Endothelial cell of umbilical vein (primary cell): ENCODE measurements at regions not wholly inside any gene's neighbourhood (a gene's known extent, or its start where the extent isn't known, plus 50 kb on each side); places are given as distances from the start of the nearest gene placed in this dataset. TPM values are rescaled to one million over a fixed set of nuclear protein-coding genes. Genes with fewer than 3 reads are reported as not detected.
"Not testable (repeated sequence)": the region's sequence is repeated elsewhere in the genome, so short reads cannot be mapped to it uniquely, and the experiment has no call there.

Experiments used
- BruUV-seq: library from RNA; stranded (reverse); fragments of 400-500 nt; replicated peaks from 2 replicates; lab custom pipeline; 2021; lab: Mats Ljungman, UMichigan
- CTCF ChIA-PET: fragments of 300-600, 350-600 bp; sonication (Branson Sonifier 250); formaldehyde crosslinking; loops from one replicate; lab custom pipeline; 2021; ENCODE audit warnings: antibody characterized with exemption, inconsistent platforms; lab: Charles Lee
- POLR2A ChIA-PET: fragments of 300-600, 350-600 bp; sonication (Branson Sonifier 250); formaldehyde crosslinking; loops from one replicate; lab custom pipeline; 2021; ENCODE audit warnings: antibody characterized with exemption, inconsistent platforms; lab: Charles Lee
- DNase-seq: peaks from one replicate; pipeline ENCODE4 v3.0.0-alpha.2; 2011; ENCODE audit warnings: low read depth, low spot score
- FAIRE-seq: peaks from 2 replicates; lab custom pipeline; 2011; peaks lifted over from hg19 to GRCh38; lab: Jason Lieb, UNC
- H2AFZ ChIP-seq: 2 replicates; pipeline ENCODE4 v1.6.0; 2012; ENCODE audit warnings: low read depth, low read length, control low read depth, inconsistent platforms
- H3K27ac ChIP-seq: 2 replicates; pipeline ENCODE4 v1.5.1; 2011; ENCODE audit warnings: low read depth, mild to moderate bottlenecking, control low read depth, low read length, moderate library complexity; ENCODE audit not compliant: insufficient read depth
- H3K27me3 ChIP-seq, 2 experiments: 2 replicates each; pipeline versions ENCODE4 v1.6.0 to v1.6.1; 2011; ENCODE audit warnings: low read length in 2 of 2, mixed read lengths in 1 of 2; ENCODE audit not compliant: control insufficient read depth in 2 of 2, insufficient read depth in 2 of 2
- H3K36me3 ChIP-seq, 2 experiments: 2 replicates in 1 of 2; 3 replicates in 1 of 2; pipeline ENCODE4 v1.5.1; 2011; ENCODE audit warnings: low read length in 2 of 2, mild to moderate bottlenecking in 1 of 2, moderate library complexity in 1 of 2; ENCODE audit not compliant: control insufficient read depth in 2 of 2, insufficient read depth in 2 of 2; ENCODE audit errors: extremely low read depth in 1 of 2
- H3K4me1 ChIP-seq: 3 replicates; pipeline ENCODE4 v1.5.1; 2011; ENCODE audit warnings: mild to moderate bottlenecking, low read length; ENCODE audit not compliant: control insufficient read depth, insufficient read depth; ENCODE audit errors: extremely low read depth
- H3K4me2 ChIP-seq: 2 replicates; pipeline ENCODE4 v1.6.1; 2011; ENCODE audit warnings: low read length, control low read depth, mixed read lengths; ENCODE audit not compliant: insufficient read depth
- H3K4me3 ChIP-seq, 3 experiments: fragments of 200-600 bp in 1 of 3; sonication (generic), shearing (Covaris generic) in 1 of 3; replicated peaks in 1 of 3; 2 replicates each; pipeline ENCODE4 v1.5.1; 2011 to 2016; ENCODE audit warnings: control low read depth in 3 of 3, low read length in 3 of 3, mild to moderate bottlenecking in 2 of 3, inconsistent platforms in 1 of 3, low read depth in 1 of 3, moderate library complexity in 1 of 3; ENCODE audit not compliant: insufficient read depth in 1 of 3
- H3K79me2 ChIP-seq: 2 replicates; pipeline ENCODE4 v1.6.0; 2012; ENCODE audit warnings: low read length, inconsistent platforms; ENCODE audit not compliant: control insufficient read depth, insufficient read depth
- H3K9ac ChIP-seq: replicated peaks from 2 replicates; pipeline ENCODE3; 2011; ENCODE audit warnings: low read length, control low read depth; ENCODE audit not compliant: insufficient read depth; ENCODE audit errors: extremely low read depth
- H3K9me1 ChIP-seq: replicated peaks from 3 replicates; pipeline ENCODE4 v1.6.0; 2011; ENCODE audit warnings: mild to moderate bottlenecking, low read length; ENCODE audit not compliant: control insufficient read depth, insufficient read depth; ENCODE audit errors: extremely low read depth
- H3K9me3 ChIP-seq: replicated peaks from 2 replicates; pipeline ENCODE4 v1.5.1; 2012; ENCODE audit warnings: low read length, inconsistent platforms; ENCODE audit not compliant: control insufficient read depth, insufficient read depth
- H4K20me1 ChIP-seq: replicated peaks from 2 replicates; pipeline ENCODE3; 2011; ENCODE audit warnings: mild to moderate bottlenecking, low read length; ENCODE audit not compliant: control insufficient read depth, insufficient read depth; ENCODE audit errors: extremely low read depth
- EZH2 ChIP-seq: IDR thresholded peaks from 2 replicates; pipeline ENCODE4 v1.6.1; 2012; ENCODE audit warnings: borderline replicate concordance, low read depth, mild to moderate bottlenecking, moderate library complexity, low read length, inconsistent platforms; ENCODE audit not compliant: severe bottlenecking
- GATA2 ChIP-seq: IDR thresholded peaks from 2 replicates; pipeline ENCODE4 v1.7.0; 2011; ENCODE audit warnings: low read depth, mild to moderate bottlenecking, moderate library complexity, mixed read lengths, low read length; ENCODE audit not compliant: insufficient read length, insufficient read depth
- POLR2A ChIP-seq: IDR thresholded peaks from 2 replicates; pipeline ENCODE4 v1.6.1; 2012; ENCODE audit warnings: low read depth, mild to moderate bottlenecking, control low read depth, low read length
- dilution Hi-C: fragments of 300-500 bp; cut with MboI; formaldehyde crosslinking; loops from one replicate; pipeline ENCODE4 v1.15.0; 2019; ENCODE audit warnings: low sequenced_read_pairs; ENCODE audit not compliant: extremely low pct_ligation_motif_present
- intact Hi-C: fragments of 100-400 bp; cut with micrococcal nuclease; formaldehyde crosslinking; loops from one replicate; pipeline ENCODE4 v1.10.0; 2022
- microRNA counts: library from miRNA; unstranded; fragments of <30 nt; microRNA quantifications from one replicate; lab custom pipeline; 2016
- microRNA-seq: library from miRNA; unstranded; fragments of <30 nt; microRNA quantifications from one replicate; pipeline ENCODE4 v1.2.0, GENCODE V29; 2021; ENCODE audit warnings: borderline number of aligned reads, borderline replicate concordance
- small RNA-seq: library from RNA; depleted of rRNA; stranded (forward); fragments of <200 nt; gene quantifications from one replicate; pipeline ENCODE3, GENCODE V24; 2012; ENCODE audit warnings: low replicate concordance, low read depth; ENCODE audit not compliant: insufficient read depth, insufficient read length
- TF ChIP-seq, protein P1 (sequence below): IDR thresholded peaks from 2 replicates; pipeline ENCODE4 v1.6.1; 2011; ENCODE audit not compliant: insufficient read depth, insufficient read length

DNA sequence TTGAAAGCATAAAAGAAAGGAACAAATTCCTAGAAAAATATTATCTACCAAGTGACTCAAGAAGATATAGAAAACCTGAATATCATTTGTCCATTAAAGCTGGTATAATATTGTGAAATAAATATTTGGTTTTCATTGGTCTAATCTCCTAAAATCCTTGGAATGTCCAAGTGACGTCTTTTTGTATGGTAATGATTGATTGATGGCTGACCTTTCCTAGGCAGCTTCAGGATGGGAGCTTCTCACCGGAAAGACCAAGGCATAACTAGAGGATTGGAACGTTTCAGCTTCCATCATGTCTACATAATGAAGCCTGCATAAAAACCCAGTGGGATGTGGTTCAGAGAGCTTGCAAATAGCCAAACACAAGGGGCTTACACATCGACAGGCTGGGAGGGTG lies 57.6 kb upstream of the MAN1A1 start:
- dilution Hi-C loops (no loop called here), intact Hi-C loops (no loop called here)
- TF ChIP-seq GATA2 (no peak), POLR2A (no peak), EZH2 (no peak)
- TF ChIP-seq, protein P1, sequence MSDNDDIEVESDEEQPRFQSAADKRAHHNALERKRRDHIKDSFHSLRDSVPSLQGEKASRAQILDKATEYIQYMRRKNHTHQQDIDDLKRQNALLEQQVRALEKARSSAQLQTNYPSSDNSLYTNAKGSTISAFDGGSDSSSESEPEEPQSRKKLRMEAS, result no peak
- Histone ChIP-seq H3K4me1 (no peaks in the 10 kb centered on the region), H3K27me3 (no peaks in the 10 kb centered on the region), H3K4me3 (no peak overlapping the region), H3K9me3 (no peaks in the 10 kb centered on the region), H3K36me3 (no peaks in the 10 kb centered on the region), H2AFZ (no peak overlapping the region), H3K9me1 (no peaks in the 10 kb centered on the region), H3K9ac (no peak overlapping the region), H4K20me1 (no peaks in the 10 kb centered on the region), H3K4me2 (no peak overlapping the region), H3K79me2 (no peaks in the 10 kb centered on the region), H3K27ac (no peak overlapping the region)
- DNase-seq, result no peak
- ChIA-PET POLR2A (no interaction called here), CTCF (no interaction called here)
- no peak for FAIRE-seq
- BruUV-seq, result no TSS peak

DNA sequence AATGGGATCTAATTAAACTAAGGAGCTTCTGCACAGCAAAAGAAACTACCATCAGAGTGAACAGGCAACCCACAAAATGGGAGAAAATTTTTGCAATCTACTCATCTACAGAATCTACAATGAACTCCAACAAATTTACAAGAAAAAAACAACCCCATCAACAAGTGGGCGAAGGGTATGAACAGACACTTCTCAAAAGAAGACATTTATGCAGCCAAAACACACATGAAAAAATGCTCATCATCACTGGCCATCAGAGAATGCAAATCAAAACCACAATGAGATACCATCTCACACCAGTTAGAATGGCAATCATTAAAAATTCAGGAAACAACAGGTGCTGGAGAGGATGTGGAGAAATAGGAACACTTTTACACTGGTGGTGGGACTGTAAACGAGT lies 55.6 kb upstream of the MAN1A1 start:
- H3K79me2 ChIP-seq, H2AFZ ChIP-seq, H3K9me3 ChIP-seq, H4K20me1 ChIP-seq, H3K4me2 ChIP-seq, H3K9me1 ChIP-seq, POLR2A ChIA-PET, BruUV-seq, FAIRE-seq, intact Hi-C loops, H3K9ac ChIP-seq, H3K4me3 ChIP-seq, CTCF ChIA-PET, H3K27me3 ChIP-seq, H3K4me1 ChIP-seq, DNase-seq, H3K36me3 ChIP-seq, dilution Hi-C loops, H3K27ac ChIP-seq: not testable (repeated sequence)

MicroRNAs encoded in the stretch of these regions (microRNA counts, 767-probe panel; counts per million panel counts)
- microRNA hsa-miR-3144-5p (lab: Ali Mortazavi, UCI), result 723 counts per million, percentile 96 among the panel's probes with 10 or more counts

Small RNA genes lying in the stretch of these regions (microRNA-seq; reads per million reads assigned to microRNA genes)
- gene MIR3144, result not detected

Small RNA genes lying in the stretch of these regions (small RNA-seq; reads per million reads assigned to genes)
- gene COX6A1P3, result not detected
- not detected for gene MIR3144
- gene RNA5SP215, result 0.66 reads per million
- gene RNU6-214P, result not detected
